HFFc6 (cell line): ENCODE measurements at regions not wholly inside any gene's neighbourhood (a gene's known extent, or its start where the extent isn't known, plus 50 kb on each side); places are given as distances from the start of the nearest gene placed in this dataset.

ENCODE experiments used
- DNase-seq: peaks from one replicate; pipeline ENCODE4 v3.0.0-alpha.2; 2018
- H3K27ac Mint-ChIP-seq: 2 replicates; pipeline ENCODE4 v1.8.0; 2020; ENCODE audit warnings: mild to moderate bottlenecking, mixed read lengths
- H3K27me3 Mint-ChIP-seq: 2 replicates; pipeline ENCODE4 v1.8.0; 2021; ENCODE audit warnings: mild to moderate bottlenecking, moderate library complexity, mixed read lengths; ENCODE audit not compliant: insufficient read depth
- H3K36me3 Mint-ChIP-seq: 2 replicates; pipeline ENCODE4 v1.8.0; 2021; ENCODE audit warnings: low read depth, mixed read lengths
- H3K4me1 Mint-ChIP-seq: 2 replicates; pipeline ENCODE4 v1.8.0; 2020; ENCODE audit warnings: low read depth, mixed read lengths
- H3K4me3 Mint-ChIP-seq: 2 replicates; pipeline ENCODE4 v1.8.0; 2020; ENCODE audit warnings: mild to moderate bottlenecking, moderate library complexity, mixed read lengths
- H3K9me3 Mint-ChIP-seq: 2 replicates; pipeline ENCODE4 v1.8.0; 2020; ENCODE audit warnings: mild to moderate bottlenecking, mixed read lengths
- TF ChIP-seq, protein P1 (sequence below): fragments of 200-600 bp; sonication (generic); IDR thresholded peaks from 2 replicates; pipeline ENCODE4 v1.5.0; 2021; ENCODE audit warnings: antibody characterized with exemption, mild to moderate bottlenecking

DNA sequence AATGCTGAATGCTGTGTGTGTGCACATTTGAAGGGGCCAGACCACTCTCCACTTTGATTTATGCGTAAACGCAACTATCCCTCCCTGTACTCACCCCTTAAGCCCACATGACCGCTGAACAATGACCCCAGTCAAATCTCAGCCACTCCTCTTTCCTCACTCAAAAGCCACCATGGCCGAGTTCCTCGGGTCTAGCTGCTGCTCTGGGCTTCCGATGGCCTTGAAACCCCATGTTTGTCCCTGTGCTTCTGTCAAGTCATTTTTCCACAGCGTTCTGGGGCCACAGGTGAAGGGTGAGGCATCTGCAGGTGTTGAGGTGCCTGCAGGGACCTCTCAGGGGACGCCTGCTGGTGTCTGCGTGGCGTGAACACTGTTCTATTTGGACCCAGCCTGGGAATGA is 74.3 kb upstream of the TMEM18 start:
- no peak overlapping the region for H3K27ac Mint-ChIP-seq
- TF ChIP-seq, protein P1, sequence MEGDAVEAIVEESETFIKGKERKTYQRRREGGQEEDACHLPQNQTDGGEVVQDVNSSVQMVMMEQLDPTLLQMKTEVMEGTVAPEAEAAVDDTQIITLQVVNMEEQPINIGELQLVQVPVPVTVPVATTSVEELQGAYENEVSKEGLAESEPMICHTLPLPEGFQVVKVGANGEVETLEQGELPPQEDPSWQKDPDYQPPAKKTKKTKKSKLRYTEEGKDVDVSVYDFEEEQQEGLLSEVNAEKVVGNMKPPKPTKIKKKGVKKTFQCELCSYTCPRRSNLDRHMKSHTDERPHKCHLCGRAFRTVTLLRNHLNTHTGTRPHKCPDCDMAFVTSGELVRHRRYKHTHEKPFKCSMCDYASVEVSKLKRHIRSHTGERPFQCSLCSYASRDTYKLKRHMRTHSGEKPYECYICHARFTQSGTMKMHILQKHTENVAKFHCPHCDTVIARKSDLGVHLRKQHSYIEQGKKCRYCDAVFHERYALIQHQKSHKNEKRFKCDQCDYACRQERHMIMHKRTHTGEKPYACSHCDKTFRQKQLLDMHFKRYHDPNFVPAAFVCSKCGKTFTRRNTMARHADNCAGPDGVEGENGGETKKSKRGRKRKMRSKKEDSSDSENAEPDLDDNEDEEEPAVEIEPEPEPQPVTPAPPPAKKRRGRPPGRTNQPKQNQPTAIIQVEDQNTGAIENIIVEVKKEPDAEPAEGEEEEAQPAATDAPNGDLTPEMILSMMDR, result no peak
- H3K4me3 Mint-ChIP-seq, result no peak overlapping the region
- peaks cover 3% of the 10 kb centered on the region; the same call in 1 of the 2 replicates for H3K9me3 Mint-ChIP-seq
- DNase-seq, result no peak
- no peaks in the 10 kb centered on the region for H3K4me1 Mint-ChIP-seq
- peaks cover 4% of the 10 kb centered on the region for H3K27me3 Mint-ChIP-seq
- H3K36me3 Mint-ChIP-seq, result no peaks in the 10 kb centered on the region

DNA sequence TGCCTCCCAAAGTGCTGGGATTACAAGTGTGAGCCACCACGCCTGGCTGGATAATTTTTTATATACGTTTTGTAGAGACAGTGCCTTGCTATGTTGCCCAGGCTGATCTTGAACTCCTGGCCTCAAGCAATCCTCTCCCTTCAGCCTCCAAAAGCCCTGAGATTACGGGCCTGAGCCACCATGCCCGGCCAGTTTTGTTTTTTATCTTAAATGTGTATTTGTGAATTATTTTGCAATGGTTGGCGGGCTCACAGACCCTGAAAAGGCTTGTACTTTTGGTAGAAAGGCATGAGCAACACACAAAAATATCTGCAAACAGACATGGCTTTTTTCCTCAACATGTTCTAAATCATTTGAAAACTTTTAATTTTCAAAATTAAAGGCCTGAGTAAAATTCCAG is 73.4 kb upstream of the TMEM18 start:
- Mint-ChIP-seq H3K4me1 (no peaks in the 10 kb centered on the region), H3K9me3 (peaks cover 3% of the 10 kb centered on the region; the same call in 1 of the 2 replicates), H3K27me3 (peaks cover 1% of the 10 kb centered on the region), H3K36me3 (no peaks in the 10 kb centered on the region), H3K27ac (no peak overlapping the region), H3K4me3 (no peak overlapping the region)
- no peak for DNase-seq
- TF ChIP-seq, protein P1, result no peak

DNA sequence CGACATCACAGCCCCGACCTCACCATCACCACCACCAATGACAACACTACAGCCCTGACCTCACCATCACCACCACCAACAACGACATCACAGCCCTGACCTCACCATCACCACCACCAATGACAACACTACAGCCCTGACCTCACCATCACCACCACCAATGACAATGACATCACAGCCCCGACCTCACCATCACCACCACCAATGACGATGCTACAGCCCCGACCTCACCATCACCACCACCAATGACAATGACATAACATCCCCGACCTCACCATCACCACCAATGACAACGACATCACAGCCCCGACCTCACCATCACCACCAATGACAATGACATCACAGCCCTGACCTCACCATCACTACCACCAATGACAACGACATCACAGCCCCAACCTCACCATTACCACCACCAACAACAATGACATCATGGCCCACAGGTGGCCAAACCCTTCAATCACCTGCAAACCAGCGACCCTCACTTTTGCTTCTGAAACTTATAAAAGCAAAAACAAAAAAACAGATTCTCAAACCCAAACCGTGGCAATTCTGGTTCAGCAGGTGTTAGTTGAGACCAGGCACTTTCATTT is 70.7 kb upstream of the TMEM18 start:
- TF ChIP-seq, protein P1, result no peak
- H3K9me3 Mint-ChIP-seq, result peaks cover 1% of the 10 kb centered on the region; the same call in 1 of the 2 replicates
- H3K27me3 Mint-ChIP-seq, result no peaks in the 10 kb centered on the region; the same call in 1 of the 2 replicates
- H3K36me3 Mint-ChIP-seq, result no peaks in the 10 kb centered on the region
- H3K4me1 Mint-ChIP-seq, result no peaks in the 10 kb centered on the region
- H3K27ac Mint-ChIP-seq, result no peak overlapping the region
- no peak for DNase-seq
- no peak overlapping the region for H3K4me3 Mint-ChIP-seq

DNA sequence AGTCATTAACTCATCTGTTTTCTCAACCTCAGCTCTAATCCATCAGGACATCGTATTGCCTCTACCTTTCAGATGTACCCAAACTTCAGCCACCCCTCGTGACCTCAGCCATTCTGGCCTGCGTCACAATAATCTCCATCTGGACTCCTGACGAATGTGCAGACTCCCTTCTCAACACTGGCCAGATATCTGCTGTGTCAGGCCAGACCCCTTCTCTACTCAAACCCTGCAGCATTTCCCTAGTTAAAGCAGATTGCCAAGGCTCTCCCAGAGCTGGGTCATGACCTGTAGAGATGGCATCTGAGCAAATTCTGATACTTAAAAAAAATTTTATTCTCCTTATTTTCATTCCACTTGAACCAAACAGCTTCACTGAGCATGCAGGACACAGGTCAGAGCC is 69.5 kb upstream of the TMEM18 start:
- H3K4me3 Mint-ChIP-seq, result no peak overlapping the region
- no peak overlapping the region for H3K27ac Mint-ChIP-seq
- no peaks in the 10 kb centered on the region; the same call in 1 of the 2 replicates for H3K9me3 Mint-ChIP-seq
- TF ChIP-seq, protein P1, result no peak
- peaks cover 1% of the 10 kb centered on the region; the same call in 1 of the 2 replicates for H3K4me1 Mint-ChIP-seq
- DNase-seq, result no peak
- H3K36me3 Mint-ChIP-seq, result no peaks in the 10 kb centered on the region
- H3K27me3 Mint-ChIP-seq, result no peaks in the 10 kb centered on the region; the same call in 1 of the 2 replicates

DNA sequence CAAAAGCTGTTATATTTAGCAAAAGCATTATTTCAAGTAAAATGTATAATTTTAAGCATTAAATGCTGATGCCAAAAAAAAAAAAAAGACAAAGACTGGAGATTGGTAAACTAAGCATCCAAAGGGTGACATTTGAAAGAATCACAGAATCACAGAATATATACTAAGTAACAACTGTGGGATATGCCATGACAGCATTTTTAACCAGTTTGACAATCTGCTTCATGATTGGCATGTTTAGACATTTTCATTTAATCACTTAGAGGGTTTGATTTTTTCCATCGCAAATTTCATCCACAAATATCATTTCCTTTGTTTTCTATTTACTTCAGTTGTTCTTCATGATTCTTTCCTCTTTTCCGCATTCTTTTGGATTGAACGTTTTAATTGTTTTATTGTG is 66.9 kb upstream of the TMEM18 start:
- H3K36me3 Mint-ChIP-seq, result no peaks in the 10 kb centered on the region
- H3K27ac Mint-ChIP-seq, result no peak overlapping the region
- TF ChIP-seq, protein P1, result no peak
- no peak overlapping the region for H3K4me3 Mint-ChIP-seq
- H3K4me1 Mint-ChIP-seq, result peaks cover 19% of the 10 kb centered on the region
- H3K9me3 Mint-ChIP-seq, result no peaks in the 10 kb centered on the region; the same call in 1 of the 2 replicates
- H3K27me3 Mint-ChIP-seq, result no peaks in the 10 kb centered on the region; the same call in 1 of the 2 replicates
- DNase-seq, result no peak
